CD4-positive, CD25-positive, alpha-beta regulatory T cell (primary cell): ENCODE measurements at regions not wholly inside any gene's neighbourhood (a gene's known extent, or its start where the extent isn't known, plus 50 kb on each side); places are given as distances from the start of the nearest gene placed in this dataset.

Experiments
- ATAC-seq, 2 donors: fragments of 150-1000 bp; cut with Tn5 transposase; one replicate each; pipeline ENCODE4 v1.10.0; 2021; ENCODE audit warnings: low read depth in 2 of 2, moderate number of reproducible peaks in 2 of 2, moderate library complexity in 1 of 2
- DNase-seq, 3 donors: peaks; one replicate each; pipeline versions ENCODE4 v3.0.0 to v3.0.0-alpha.2; 2012 to 2022; ENCODE audit warnings: mixed read lengths in 1 of 3
- H3K27ac ChIP-seq: one replicate; pipeline ENCODE4 v1.7.0; 2013; ENCODE audit warnings: mild to moderate bottlenecking, low read length; ENCODE audit not compliant: insufficient read depth, poor library complexity, severe bottlenecking
- H3K27me3 ChIP-seq: one replicate; pipeline ENCODE4 v1.7.0; 2013; ENCODE audit warnings: low read length; ENCODE audit not compliant: control insufficient read depth, insufficient read depth
- H3K36me3 ChIP-seq: one replicate; pipeline ENCODE4 v1.7.0; 2013; ENCODE audit warnings: mild to moderate bottlenecking, low read length, moderate library complexity; ENCODE audit not compliant: control insufficient read depth, insufficient read depth
- H3K4me1 ChIP-seq: 2 replicates; pipeline ENCODE4 v1.7.0; 2013; ENCODE audit warnings: mild to moderate bottlenecking, low read length; ENCODE audit not compliant: insufficient read depth, control insufficient read depth, poor library complexity, severe bottlenecking
- H3K4me3 ChIP-seq: one replicate; pipeline ENCODE4 v1.7.0; 2013; ENCODE audit warnings: low read depth, mild to moderate bottlenecking, low read length, moderate library complexity
- H3K9me3 ChIP-seq, 2 experiments: 1 replicate in 1 of 2; 2 replicates in 1 of 2; pipeline ENCODE4 v1.7.0; 2013; ENCODE audit warnings: low read length in 2 of 2, mild to moderate bottlenecking in 1 of 2, moderate library complexity in 1 of 2; ENCODE audit not compliant: control insufficient read depth in 2 of 2
- H3K27ac Mint-ChIP-seq, 3 donors: one replicate each; pipeline ENCODE4 v1.8.0; 2020 to 2022; ENCODE audit warnings: mild to moderate bottlenecking in 3 of 3, mixed read lengths in 3 of 3, moderate library complexity in 2 of 3
- H3K27me3 Mint-ChIP-seq: one replicate; pipeline ENCODE4 v1.8.0; 2022; ENCODE audit warnings: mild to moderate bottlenecking, mixed read lengths
- H3K36me3 Mint-ChIP-seq: one replicate; pipeline ENCODE4 v1.8.0; 2020; ENCODE audit warnings: mixed read lengths
- H3K4me1 Mint-ChIP-seq, 4 donors: one replicate each; pipeline ENCODE4 v1.8.0; 2020 to 2022; ENCODE audit warnings: mixed read lengths in 4 of 4, mild to moderate bottlenecking in 1 of 4
- H3K4me3 Mint-ChIP-seq, 4 donors: one replicate each; pipeline ENCODE4 v1.8.0; 2020 to 2022; ENCODE audit warnings: mild to moderate bottlenecking in 4 of 4, mixed read lengths in 4 of 4, moderate library complexity in 3 of 4
- H3K9me3 Mint-ChIP-seq, 7 donors: one replicate each; pipeline ENCODE4 v1.8.0; 2020 to 2022; ENCODE audit warnings: mixed read lengths in 7 of 7, mild to moderate bottlenecking in 3 of 7, moderate library complexity in 2 of 7

DNA sequence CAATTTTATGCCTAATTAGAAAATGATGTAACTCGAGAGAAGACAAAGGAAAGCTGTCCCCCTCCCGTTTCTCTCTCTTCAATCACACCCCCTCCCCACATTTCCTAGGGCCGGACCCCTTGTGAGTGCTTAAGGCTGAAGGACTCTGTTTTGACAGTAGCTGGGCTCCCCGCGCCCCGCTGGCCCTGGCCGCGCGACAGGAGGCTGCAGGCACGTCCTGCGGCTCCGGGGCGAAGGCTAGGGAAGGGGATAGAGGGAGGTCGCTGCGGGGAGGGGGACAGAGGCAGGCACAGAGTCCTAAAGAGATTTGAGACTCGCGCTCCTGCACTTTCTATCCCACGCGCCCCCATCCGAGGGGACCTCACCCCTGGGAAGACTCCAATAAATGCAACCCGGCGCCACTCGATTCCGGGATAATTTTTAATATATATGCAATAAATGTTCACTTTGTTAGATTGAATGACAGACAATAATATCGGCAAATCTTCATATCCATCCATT is 56.2 kb upstream of the TMEM33 start:
- Histone ChIP-seq H3K27ac (no peak overlapping the region), H3K9me3 (no peaks in the 10 kb centered on the region), H3K27me3 (peaks cover 41% of the 10 kb centered on the region), H3K4me1 (peaks cover 25% of the 10 kb centered on the region), H3K36me3 (no peaks in the 10 kb centered on the region), H3K4me3 (no peak overlapping the region)
- peaks cover 88% of the 10 kb centered on the region for H3K27me3 Mint-ChIP-seq
- DNase-seq, result no peak
- peaks cover 6 to 30% (median 13%) of the 10 kb centered on the region in 4 donors for H3K4me1 Mint-ChIP-seq
- ATAC-seq, result no peak
- no peak overlapping the region for H3K27ac Mint-ChIP-seq
- H3K36me3 Mint-ChIP-seq, result no peaks in the 10 kb centered on the region
- no peaks in the 10 kb centered on the region for H3K9me3 Mint-ChIP-seq
- no peak overlapping the region for H3K4me3 Mint-ChIP-seq

DNA sequence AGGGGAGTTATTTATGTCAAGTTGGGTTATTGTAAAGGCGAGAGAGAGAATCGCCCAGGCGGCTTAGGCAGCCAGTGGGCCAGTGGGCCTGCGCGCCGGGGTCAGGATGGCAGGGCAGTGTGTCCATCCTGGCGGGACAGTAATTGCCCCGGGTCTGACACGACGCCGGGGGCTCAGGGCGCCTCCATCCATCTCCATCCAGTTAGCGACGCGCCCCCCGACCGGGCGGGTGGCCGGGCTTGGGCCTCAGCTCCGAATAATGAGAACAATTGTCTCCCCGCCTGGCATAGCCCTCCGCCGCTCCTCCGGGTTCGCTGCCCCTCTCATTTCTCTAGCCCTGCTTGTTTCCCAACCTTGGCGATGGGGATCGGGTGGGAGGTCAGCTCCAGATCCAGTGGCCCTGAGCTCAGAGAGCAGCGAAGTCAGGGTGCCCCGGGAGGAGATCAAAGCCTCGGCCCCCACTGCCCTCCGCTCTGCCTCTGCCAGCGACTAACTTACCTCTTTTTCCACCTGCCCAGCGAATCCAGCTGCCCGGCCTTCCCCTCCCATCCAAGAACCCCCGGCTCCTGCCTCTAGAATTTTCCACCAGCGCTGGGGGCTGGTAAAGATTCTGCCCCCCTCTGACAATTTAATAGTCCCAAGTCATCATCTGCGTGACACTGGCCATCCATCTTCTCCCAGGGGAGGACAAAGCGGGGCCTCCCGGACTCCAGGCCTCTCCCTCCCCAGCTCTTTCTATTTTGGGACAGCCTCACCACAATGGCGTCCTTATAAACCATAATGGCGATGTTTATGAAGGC is 56.9 kb upstream of the TMEM33 start:
- Histone ChIP-seq H3K27me3 (peaks cover 45% of the 10 kb centered on the region), H3K4me1 (peaks cover 25% of the 10 kb centered on the region), H3K27ac (no peak overlapping the region), H3K4me3 (no peak overlapping the region), H3K9me3 (no peaks in the 10 kb centered on the region), H3K36me3 (no peaks in the 10 kb centered on the region)
- Mint-ChIP-seq H3K27me3 (peaks cover 88% of the 10 kb centered on the region), H3K27ac (no peak overlapping the region), H3K9me3 (no peaks in the 10 kb centered on the region), H3K4me3 (no peak overlapping the region), H3K4me1 (peaks cover 6 to 30% (median 13%) of the 10 kb centered on the region in 4 donors), H3K36me3 (no peaks in the 10 kb centered on the region)
- ATAC-seq (no peak), DNase-seq (no peak)

DNA sequence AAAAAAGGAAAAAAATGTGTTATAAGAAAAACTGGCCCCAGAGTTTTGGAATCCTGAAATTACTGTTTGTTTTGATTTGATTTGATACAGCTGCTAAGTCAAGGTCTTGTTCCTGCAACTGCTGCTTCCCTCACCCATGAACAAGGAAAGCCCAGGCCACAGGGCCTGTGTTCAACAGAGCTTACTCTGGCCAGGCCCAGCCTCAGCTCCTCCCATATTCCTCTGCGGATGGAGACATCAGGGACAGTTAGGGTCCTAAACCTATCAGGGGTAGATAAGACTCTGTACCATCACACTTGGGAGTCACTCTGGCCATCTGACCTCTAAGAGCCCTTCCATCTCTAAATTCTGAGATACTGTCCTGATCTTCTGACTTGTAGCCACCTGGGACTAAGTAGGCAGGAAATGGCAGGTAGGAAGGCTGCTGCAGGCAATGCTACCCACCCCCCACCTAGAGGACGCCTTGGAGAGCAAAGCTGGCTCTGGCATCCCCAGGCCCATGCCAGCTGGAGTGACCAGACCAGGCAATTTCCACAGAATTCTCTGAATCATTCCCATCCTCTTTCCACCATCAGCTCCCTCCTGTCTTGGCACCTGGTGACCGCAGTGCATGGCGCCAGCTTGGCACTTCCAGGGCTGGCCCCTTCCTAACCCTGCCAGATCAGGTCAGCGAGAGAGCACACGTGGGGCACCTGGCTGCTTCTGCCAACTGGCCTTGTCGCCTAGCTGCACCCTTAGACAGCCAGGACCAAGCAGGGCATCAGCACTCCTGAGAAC is 58.0 kb upstream of the TMEM33 start:
- peaks cover 56% of the 10 kb centered on the region for H3K27me3 ChIP-seq
- H3K9me3 Mint-ChIP-seq, result no peaks in the 10 kb centered on the region
- no peak for DNase-seq

DNA sequence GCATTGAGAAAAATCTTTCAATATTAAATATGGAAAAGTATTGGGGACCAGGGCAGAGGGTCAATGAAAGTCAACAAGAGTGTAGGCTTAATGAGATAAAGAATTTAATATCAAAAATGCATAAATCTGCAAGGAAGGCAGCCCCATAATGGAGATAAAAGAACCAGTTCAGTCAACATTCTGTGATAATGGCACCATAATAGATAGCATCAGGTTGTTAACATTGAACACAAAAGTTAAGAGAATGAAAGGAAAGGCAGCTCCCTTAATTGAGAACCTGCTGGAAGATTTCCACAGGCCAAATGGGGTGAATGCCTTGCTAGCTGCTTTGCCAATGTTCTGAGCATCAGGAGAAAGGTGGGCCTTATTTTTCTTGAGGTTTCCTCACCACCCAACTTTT is 60.4 kb upstream of the TMEM33 start:
- H3K4me3 ChIP-seq, result no peak overlapping the region
- H3K27ac ChIP-seq, result no peak overlapping the region
- ATAC-seq (no peak), DNase-seq (no peak)
- H3K4me1 ChIP-seq, result no peaks in the 10 kb centered on the region
- peaks cover 65% of the 10 kb centered on the region for H3K27me3 ChIP-seq
- no peaks in the 10 kb centered on the region for H3K9me3 Mint-ChIP-seq
- H3K4me3 Mint-ChIP-seq, result no peak overlapping the region
- H3K27ac Mint-ChIP-seq, result no peak overlapping the region
- H3K36me3 Mint-ChIP-seq, result no peaks in the 10 kb centered on the region
- peaks cover 94% of the 10 kb centered on the region for H3K27me3 Mint-ChIP-seq
- H3K36me3 ChIP-seq, result no peaks in the 10 kb centered on the region
- peaks cover under 1 to 14% (median 4%) of the 10 kb centered on the region in 4 donors for H3K4me1 Mint-ChIP-seq
- H3K9me3 ChIP-seq, result no peaks in the 10 kb centered on the region

More for the DNA sequence above, 58.0 kb upstream of the TMEM33 start:
- peaks cover 87% of the 10 kb centered on the region for H3K27me3 Mint-ChIP-seq
- peaks cover 5 to 29% (median 10%) of the 10 kb centered on the region in 4 donors for H3K4me1 Mint-ChIP-seq
- Histone ChIP-seq H3K9me3 (no peaks in the 10 kb centered on the region), H3K36me3 (no peaks in the 10 kb centered on the region), H3K4me3 (no peak overlapping the region), H3K27ac (no peak overlapping the region), H3K4me1 (peaks cover 18% of the 10 kb centered on the region)
- H3K27ac Mint-ChIP-seq, result no peak overlapping the region
- peak overlapping the region in 1 of 4 donors; percentile 3 for H3K4me3 Mint-ChIP-seq
- H3K36me3 Mint-ChIP-seq, result no peaks in the 10 kb centered on the region
- no peak for ATAC-seq

DNA sequence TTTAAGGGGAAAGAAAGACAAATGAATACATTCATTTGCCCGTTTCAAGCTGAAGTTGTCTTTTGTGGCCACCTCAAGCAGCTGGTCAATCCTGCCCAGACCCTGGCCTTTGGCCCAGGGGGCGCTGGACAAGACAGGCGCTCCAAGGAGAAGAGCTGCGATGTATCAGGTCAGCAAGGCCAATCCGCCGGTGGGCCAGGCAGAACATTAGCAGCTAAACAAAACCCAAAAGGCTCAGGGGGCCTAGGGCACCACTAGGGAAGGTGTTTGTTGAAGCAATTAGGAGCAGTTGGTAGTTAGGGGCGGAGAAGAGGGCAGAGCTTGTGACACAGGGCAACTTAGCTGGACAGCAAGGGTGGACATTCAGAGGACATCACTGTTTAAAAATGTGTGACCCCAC is 60.8 kb upstream of the TMEM33 start:
- Histone ChIP-seq H3K36me3 (no peaks in the 10 kb centered on the region), H3K27me3 (peaks cover 61% of the 10 kb centered on the region), H3K9me3 (no peaks in the 10 kb centered on the region), H3K4me3 (no peak overlapping the region), H3K27ac (no peak overlapping the region), H3K4me1 (no peaks in the 10 kb centered on the region)
- Mint-ChIP-seq H3K36me3 (no peaks in the 10 kb centered on the region), H3K4me1 (peaks cover 0 to 9% (median 3%) of the 10 kb centered on the region in 4 donors), H3K4me3 (no peak overlapping the region), H3K9me3 (no peaks in the 10 kb centered on the region), H3K27ac (no peak overlapping the region), H3K27me3 (peaks cover 94% of the 10 kb centered on the region)
- ATAC-seq, result no peak
- DNase-seq, result no peak

DNA sequence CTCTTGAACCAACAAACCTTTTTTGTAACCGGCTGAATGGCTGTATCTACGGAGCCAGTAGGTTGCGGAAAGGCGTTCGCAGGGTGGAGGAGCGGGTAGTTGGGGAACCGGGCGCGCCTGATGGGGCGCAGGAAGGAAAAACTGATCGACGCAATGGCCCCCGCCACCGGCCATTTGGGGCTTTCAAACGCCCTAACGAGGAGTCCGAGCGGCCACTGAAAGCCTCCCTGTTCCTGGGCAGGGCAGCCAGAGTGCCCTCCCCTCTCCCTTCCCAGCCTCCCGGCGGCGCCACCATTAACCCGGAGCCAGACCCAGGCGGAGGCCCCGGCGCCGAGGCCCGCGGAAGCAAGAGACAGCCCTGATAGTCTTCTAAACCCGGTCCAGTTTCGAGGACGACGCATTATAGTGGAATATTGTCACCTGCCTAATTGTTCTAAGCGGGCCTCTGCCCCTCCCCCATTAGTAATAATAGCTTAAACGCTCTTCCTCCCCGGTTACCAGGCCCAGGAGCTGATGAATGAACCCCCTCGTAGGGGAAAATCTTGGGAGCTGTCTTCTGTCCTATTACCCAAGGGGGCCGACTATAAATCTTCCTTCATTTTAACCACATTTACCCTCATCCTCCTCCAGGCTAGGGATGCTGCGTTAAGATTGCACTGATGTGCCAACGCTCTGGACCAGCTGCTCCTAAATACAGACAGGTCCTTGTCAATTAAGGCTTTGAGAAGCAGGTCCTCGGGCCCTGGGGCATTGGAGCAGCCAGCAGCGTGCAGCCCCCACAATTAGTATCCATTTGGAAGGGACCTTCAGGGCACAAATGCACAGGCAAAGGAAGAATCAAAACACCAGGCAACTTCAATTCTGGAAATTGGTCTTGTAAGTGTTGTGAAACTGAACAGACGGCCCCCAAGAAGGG is 61.6 kb upstream of the TMEM33 start:
- H3K27me3 ChIP-seq, result peaks cover 63% of the 10 kb centered on the region

DNA sequence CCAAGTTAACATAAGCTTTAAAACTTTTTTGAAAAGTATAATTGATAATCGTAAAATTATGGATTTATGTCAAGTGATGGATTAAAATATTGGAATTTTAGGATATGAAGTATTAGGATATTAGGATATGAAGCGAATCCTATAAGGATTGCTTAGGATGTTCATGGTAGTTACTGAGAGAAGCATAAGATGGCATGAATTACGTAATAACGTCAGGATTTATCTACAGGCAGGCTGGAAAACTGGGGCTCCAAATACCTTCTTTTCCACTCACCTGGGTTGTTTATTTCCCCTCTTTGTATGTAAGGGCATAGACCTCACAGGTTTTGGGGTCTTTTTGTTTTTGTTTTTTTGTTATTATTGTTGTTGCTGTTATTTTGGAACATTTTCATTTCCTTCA is 65.2 kb upstream of the TMEM33 start:
- peaks cover 88% of the 10 kb centered on the region for H3K27me3 Mint-ChIP-seq
- no peaks in the 10 kb centered on the region for H3K36me3 Mint-ChIP-seq
- Histone ChIP-seq H3K27ac (no peak overlapping the region), H3K4me1 (no peaks in the 10 kb centered on the region), H3K36me3 (no peaks in the 10 kb centered on the region), H3K27me3 (peaks cover 55% of the 10 kb centered on the region), H3K4me3 (no peak overlapping the region), H3K9me3 (no peaks in the 10 kb centered on the region)
- H3K4me1 Mint-ChIP-seq, result peaks cover 0 to 25% (median 2%) of the 10 kb centered on the region in 4 donors
- no peak overlapping the region for H3K27ac Mint-ChIP-seq
- no peak for ATAC-seq
- H3K9me3 Mint-ChIP-seq, result no peaks in the 10 kb centered on the region
- no peak for DNase-seq
- H3K4me3 Mint-ChIP-seq, result no peak overlapping the region

More for the DNA sequence above, 61.6 kb upstream of the TMEM33 start:
- H3K9me3 ChIP-seq, result no peaks in the 10 kb centered on the region
- no peak for DNase-seq
- no peaks in the 10 kb centered on the region for H3K36me3 ChIP-seq
- no peaks in the 10 kb centered on the region for H3K9me3 Mint-ChIP-seq
- H3K27me3 Mint-ChIP-seq, result peaks cover 91% of the 10 kb centered on the region
- H3K36me3 Mint-ChIP-seq, result no peaks in the 10 kb centered on the region
- no peak overlapping the region for H3K27ac ChIP-seq
- no peak overlapping the region for H3K4me3 Mint-ChIP-seq
- no peak for ATAC-seq
- peaks cover 0 to 7% (median 2%) of the 10 kb centered on the region in 4 donors for H3K4me1 Mint-ChIP-seq
- no peak overlapping the region for H3K4me3 ChIP-seq
- H3K27ac Mint-ChIP-seq, result no peak overlapping the region
- no peaks in the 10 kb centered on the region for H3K4me1 ChIP-seq
